Liver (tissue), 3 donors: ENCODE measurements at regions not wholly inside any gene's neighbourhood (a gene's known extent, or its start where the extent isn't known, plus 50 kb on each side); places are given as distances from the start of the nearest gene placed in this dataset.

Experiments used
- ATF3 ChIP-seq: IDR thresholded peaks from 2 replicates; pipeline ENCODE4 v1.6.1; 2016; ENCODE audit warnings: antibody characterized with exemption
- FOXA1 ChIP-seq: IDR thresholded peaks from 2 replicates; pipeline ENCODE4 v1.6.1; 2016; ENCODE audit warnings: antibody characterized with exemption
- GABPA ChIP-seq, 2 donors: IDR thresholded peaks in 1 of 2; conservative IDR thresholded peaks in 1 of 2; 2 replicates each; pipeline ENCODE4 v1.6.1; 2016; ENCODE audit warnings: antibody characterized with exemption in 2 of 2, mild to moderate bottlenecking in 1 of 2, moderate library complexity in 1 of 2
- JUND ChIP-seq, 2 donors: IDR thresholded peaks; 2 replicates each; pipeline ENCODE4 v1.6.1; 2016; ENCODE audit warnings: antibody characterized with exemption in 2 of 2
- NR2F2 ChIP-seq: IDR thresholded peaks from 2 replicates; pipeline ENCODE4 v1.6.1; 2016; ENCODE audit warnings: antibody characterized with exemption
- RAD21 ChIP-seq, 2 donors: IDR thresholded peaks; 2 replicates each; pipeline ENCODE4 v1.6.1; 2016; ENCODE audit warnings: antibody characterized with exemption in 2 of 2, mild to moderate bottlenecking in 2 of 2
- REST ChIP-seq: IDR thresholded peaks from 2 replicates; pipeline ENCODE4 v1.6.1; 2016; ENCODE audit warnings: antibody characterized with exemption, mild to moderate bottlenecking
- RXRA ChIP-seq, 2 donors: IDR thresholded peaks; 2 replicates each; pipeline ENCODE4 v1.6.1; 2017 to 2018; ENCODE audit warnings: antibody characterized with exemption in 2 of 2, mild to moderate bottlenecking in 1 of 2
- SP1 ChIP-seq: IDR thresholded peaks from 2 replicates; pipeline ENCODE4 v1.6.1; 2018; ENCODE audit warnings: antibody characterized with exemption, mild to moderate bottlenecking
- TAF1 ChIP-seq: conservative IDR thresholded peaks from 2 replicates; pipeline ENCODE4 v1.6.1; 2016; ENCODE audit warnings: antibody characterized with exemption, mild to moderate bottlenecking
- YY1 ChIP-seq: IDR thresholded peaks from 2 replicates; pipeline ENCODE4 v1.6.1; 2016; ENCODE audit warnings: antibody characterized with exemption, mild to moderate bottlenecking
- TF ChIP-seq, protein P1 (sequence below): fragments of 150-350 bp; IDR thresholded peaks from 2 replicates; pipeline ENCODE4 v1.5.1; 2017; ENCODE audit warnings: improper control_type of control experiment, low read depth, low read length; ENCODE audit not compliant: missing input control
- donor health status: healthy.
- donor health status: healthy.

GRCh38 chrX:87392369-87392768 lies 125.2 kb upstream of the KLHL4 start:
- TF ChIP-seq SP1 (no peak), REST (no peak), GABPA (IDR thresholded peaks at IDR 0.05 in 1 of 2, conservative IDR thresholded peaks at IDR 0.05 in 1 of 2) (no peak), JUND (IDR thresholded peaks at IDR 0.05) (no peak), RXRA (IDR thresholded peaks at IDR 0.05) (no peak), TAF1 (no peak), RAD21 (IDR thresholded peaks at IDR 0.05) (no peak), NR2F2 (no peak), FOXA1 (no peak), ATF3 (no peak), YY1 (no peak)
- TF ChIP-seq, protein P1, sequence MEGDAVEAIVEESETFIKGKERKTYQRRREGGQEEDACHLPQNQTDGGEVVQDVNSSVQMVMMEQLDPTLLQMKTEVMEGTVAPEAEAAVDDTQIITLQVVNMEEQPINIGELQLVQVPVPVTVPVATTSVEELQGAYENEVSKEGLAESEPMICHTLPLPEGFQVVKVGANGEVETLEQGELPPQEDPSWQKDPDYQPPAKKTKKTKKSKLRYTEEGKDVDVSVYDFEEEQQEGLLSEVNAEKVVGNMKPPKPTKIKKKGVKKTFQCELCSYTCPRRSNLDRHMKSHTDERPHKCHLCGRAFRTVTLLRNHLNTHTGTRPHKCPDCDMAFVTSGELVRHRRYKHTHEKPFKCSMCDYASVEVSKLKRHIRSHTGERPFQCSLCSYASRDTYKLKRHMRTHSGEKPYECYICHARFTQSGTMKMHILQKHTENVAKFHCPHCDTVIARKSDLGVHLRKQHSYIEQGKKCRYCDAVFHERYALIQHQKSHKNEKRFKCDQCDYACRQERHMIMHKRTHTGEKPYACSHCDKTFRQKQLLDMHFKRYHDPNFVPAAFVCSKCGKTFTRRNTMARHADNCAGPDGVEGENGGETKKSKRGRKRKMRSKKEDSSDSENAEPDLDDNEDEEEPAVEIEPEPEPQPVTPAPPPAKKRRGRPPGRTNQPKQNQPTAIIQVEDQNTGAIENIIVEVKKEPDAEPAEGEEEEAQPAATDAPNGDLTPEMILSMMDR, result no peak
